IMR-90 (cell line): ENCODE measurements at regions not wholly inside any gene's neighbourhood (a gene's known extent, or its start where the extent isn't known, plus 50 kb on each side); places are given as distances from the start of the nearest gene placed in this dataset.

Experiments
- ATAC-seq: fragments of 200-7000 bp; cut with Tn5 transposase; 2 replicates; pipeline ENCODE4 v1.9.1; 2020; ENCODE audit warnings: low read depth, mild to moderate bottlenecking, moderate library complexity
- BruUV-seq: library from RNA; stranded (reverse); fragments of 400-500 nt; replicated peaks from 2 replicates; lab custom pipeline; 2021; lab: Mats Ljungman, UMichigan
- CTCF ChIA-PET: fragments of 300-600 bp; formaldehyde crosslinking; extraction: SDS; loops from one replicate; lab custom pipeline; 2021; ENCODE audit warnings: antibody characterized with exemption; lab: Yijun Ruan, JAX
- POLR2A ChIA-PET: fragments of 300-600 bp; sonication (Branson Sonifier 250); formaldehyde crosslinking; loops from one replicate; lab custom pipeline; 2022; ENCODE audit warnings: antibody characterized with exemption; ENCODE audit not compliant: unreplicated experiment; lab: Charles Lee
- DNase-seq: peaks from one replicate; pipeline ENCODE4 v3.0.0; 2013
- H2AFZ ChIP-seq: replicated peaks from 2 replicates; pipeline ENCODE3; 2013; ENCODE audit warnings: low read length, mild to moderate bottlenecking; ENCODE audit not compliant: poor library complexity
- H2AK5ac ChIP-seq: 2 replicates; pipeline ENCODE4 v1.6.1; 2013; ENCODE audit warnings: low read depth, low read length, inconsistent platforms
- H2AK9ac ChIP-seq: replicated peaks from 2 replicates; pipeline ENCODE3; 2013; ENCODE audit warnings: mild to moderate bottlenecking, low read depth, low read length, moderate library complexity; ENCODE audit not compliant: poor library complexity
- H2BK120ac ChIP-seq: 2 replicates; pipeline ENCODE4 v1.6.1; 2013; ENCODE audit warnings: low read depth, low read length, inconsistent platforms
- H2BK15ac ChIP-seq: 3 replicates; pipeline ENCODE4 v1.6.1; 2013; ENCODE audit warnings: low read depth, low read length, inconsistent platforms
- H2BK20ac ChIP-seq: 2 replicates; pipeline ENCODE4 v1.6.1; 2013; ENCODE audit warnings: low read depth, mild to moderate bottlenecking, inconsistent platforms, low read length, moderate library complexity
- H2BK5ac ChIP-seq: 2 replicates; pipeline ENCODE4 v1.6.1; 2013; ENCODE audit warnings: mild to moderate bottlenecking, low read depth, low read length, inconsistent platforms; ENCODE audit not compliant: poor library complexity, severe bottlenecking
- H3K14ac ChIP-seq: replicated peaks from 2 replicates; pipeline ENCODE4 v1.6.1; 2013; ENCODE audit warnings: low read depth, low read length, inconsistent platforms
- H3K18ac ChIP-seq: 2 replicates; pipeline ENCODE4 v1.6.1; 2013; ENCODE audit warnings: low read depth, low read length, control low read depth
- H3K23ac ChIP-seq: 2 replicates; pipeline ENCODE4 v1.6.1; 2013; ENCODE audit warnings: low read depth, low read length, inconsistent platforms
- H3K27ac ChIP-seq: 2 replicates; pipeline ENCODE4 v1.5.1; 2013; ENCODE audit warnings: mild to moderate bottlenecking, control low read depth, low read length; ENCODE audit not compliant: insufficient read depth
- H3K27me3 ChIP-seq: 2 replicates; pipeline ENCODE4 v1.6.1; 2013; ENCODE audit warnings: low read length; ENCODE audit not compliant: control insufficient read depth, insufficient read depth
- H3K36me3 ChIP-seq: 2 replicates; pipeline ENCODE4 v1.6.1; 2013; ENCODE audit warnings: low read length, mixed read lengths; ENCODE audit not compliant: control insufficient read depth, insufficient read depth
- H3K4ac ChIP-seq: 2 replicates; pipeline ENCODE4 v1.6.1; 2013; ENCODE audit warnings: low read depth, low read length, inconsistent platforms
- H3K4me1 ChIP-seq: 2 replicates; pipeline ENCODE4 v1.6.1; 2013; ENCODE audit warnings: low read length, mixed read lengths; ENCODE audit not compliant: control insufficient read depth, insufficient read depth
- H3K4me2 ChIP-seq: 2 replicates; pipeline ENCODE4 v1.6.1; 2013; ENCODE audit warnings: low read depth, mild to moderate bottlenecking, control low read depth, low read length, moderate library complexity
- H3K4me3 ChIP-seq: 2 replicates; pipeline ENCODE4 v1.5.1; 2013; ENCODE audit warnings: low read depth, mild to moderate bottlenecking, control low read depth, low read length, moderate library complexity; ENCODE audit not compliant: insufficient read depth
- H3K56ac ChIP-seq: 2 replicates; pipeline ENCODE4 v1.6.1; 2013; ENCODE audit warnings: low read length, inconsistent platforms; ENCODE audit not compliant: insufficient read depth; ENCODE audit errors: extremely low read depth
- H3K79me1 ChIP-seq, 2 experiments: 2 replicates each; pipeline ENCODE4 v1.6.1; 2013; ENCODE audit warnings: low read length in 2 of 2, inconsistent platforms in 1 of 2, low read depth in 1 of 2
- H3K9ac ChIP-seq: 2 replicates; pipeline ENCODE4 v1.6.1; 2013; ENCODE audit warnings: low read depth, low read length, control low read depth
- H3K9me1 ChIP-seq: 2 replicates; pipeline ENCODE4 v1.6.1; 2013; ENCODE audit warnings: low read length, inconsistent platforms; ENCODE audit not compliant: insufficient read depth
- H3K9me3 ChIP-seq: 2 replicates; pipeline ENCODE4 v1.6.1; 2013; ENCODE audit warnings: low read length; ENCODE audit not compliant: control insufficient read depth, insufficient read depth
- H4K20me1 ChIP-seq: 2 replicates; pipeline ENCODE4 v1.6.1; 2013; ENCODE audit warnings: low read length, inconsistent platforms; ENCODE audit not compliant: insufficient read depth
- H4K5ac ChIP-seq: 2 replicates; pipeline ENCODE4 v1.6.1; 2013; ENCODE audit warnings: mild to moderate bottlenecking, low read depth, low read length, control low read depth
- H4K8ac ChIP-seq, 2 experiments: 2 replicates each; pipeline ENCODE4 v1.6.1; 2013; ENCODE audit warnings: low read depth in 2 of 2, low read length in 2 of 2, control low read depth in 1 of 2, inconsistent platforms in 1 of 2
- H4K91ac ChIP-seq: 2 replicates; pipeline ENCODE4 v1.6.1; 2013; ENCODE audit warnings: low read depth, low read length, inconsistent platforms; ENCODE audit not compliant: insufficient read depth
- CEBPB ChIP-seq: IDR thresholded peaks from 2 replicates; pipeline ENCODE4 v1.6.1; 2012; ENCODE audit warnings: low read depth, low read length, improper control_type of control experiment
- MAFK ChIP-seq: IDR thresholded peaks from 2 replicates; pipeline ENCODE4 v1.6.1; 2012; ENCODE audit warnings: low read depth, low read length, improper control_type of control experiment
- POLR2A ChIP-seq: IDR thresholded peaks from 2 replicates; pipeline ENCODE4 v1.6.1; 2012; ENCODE audit warnings: mild to moderate bottlenecking, low read depth, low read length
- RCOR1 ChIP-seq: IDR thresholded peaks from 2 replicates; pipeline ENCODE4 v1.6.1; 2012; ENCODE audit warnings: mild to moderate bottlenecking, low read length, improper control_type of control experiment; ENCODE audit not compliant: insufficient replicate concordance
- WGBS, 2 experiments: methylation state at CpG; one replicate each; pipeline versions ENCODE4 v1.1.5 to v1.1.7; 2013; ENCODE audit warnings: missing lambda C conversion rate in 2 of 2; ENCODE audit not compliant: insufficient read length in 1 of 2; ENCODE audit errors: extremely low coverage in 2 of 2; 5-methylcytosine and 5-hydroxymethylcytosine counted together
- dilution Hi-C: fragments of 300-500 bp; cut with HindIII; formaldehyde crosslinking; loops from one replicate; pipeline ENCODE4 v1.14.3; 2018; ENCODE audit warnings: low sequenced_read_pairs; ENCODE audit not compliant: unreplicated experiment
- in situ Hi-C: fragments of 300-500 bp; cut with MboI; formaldehyde crosslinking; loops from 3 replicates; pipeline ENCODE4 v1.14.3; 2019; ENCODE audit warnings: low sequenced_read_pairs, inconsistent platforms, mixed read lengths
- intact Hi-C: fragments of 100-400 bp; cut with micrococcal nuclease; formaldehyde crosslinking; loops from 2 replicates; pipeline ENCODE4 v1.10.0; 2022
- TF ChIP-seq, protein P1 (sequence below): conservative IDR thresholded peaks from 2 replicates; pipeline ENCODE4 v1.5.1; 2012; ENCODE audit warnings: mild to moderate bottlenecking, low read depth, low read length, improper control_type of control experiment

DNA sequence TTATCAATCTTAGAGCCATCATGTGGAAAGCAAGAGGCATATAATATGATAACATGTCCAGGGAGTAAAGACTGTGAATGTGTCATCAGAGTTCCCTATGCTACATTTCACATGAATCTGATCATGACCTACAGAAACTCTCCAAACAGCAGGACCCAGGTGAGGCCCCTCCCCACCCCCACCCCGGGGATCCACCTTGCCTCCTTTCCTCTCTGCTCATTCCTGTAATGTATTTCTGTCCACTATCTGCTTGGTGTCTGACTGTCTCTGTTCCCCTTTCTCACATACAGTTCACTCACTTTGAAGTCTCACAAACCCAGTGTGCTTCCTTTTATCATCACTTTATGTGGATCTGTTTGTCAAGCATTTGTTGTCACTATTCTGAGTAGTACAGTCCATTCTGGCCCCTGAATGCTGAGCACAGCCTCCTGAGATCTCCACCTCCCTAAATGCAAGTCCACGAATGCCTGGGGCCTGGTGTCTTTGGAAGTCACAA, 76.4 kb upstream of the SMARCA2 start:
- TF ChIP-seq, protein P1, sequence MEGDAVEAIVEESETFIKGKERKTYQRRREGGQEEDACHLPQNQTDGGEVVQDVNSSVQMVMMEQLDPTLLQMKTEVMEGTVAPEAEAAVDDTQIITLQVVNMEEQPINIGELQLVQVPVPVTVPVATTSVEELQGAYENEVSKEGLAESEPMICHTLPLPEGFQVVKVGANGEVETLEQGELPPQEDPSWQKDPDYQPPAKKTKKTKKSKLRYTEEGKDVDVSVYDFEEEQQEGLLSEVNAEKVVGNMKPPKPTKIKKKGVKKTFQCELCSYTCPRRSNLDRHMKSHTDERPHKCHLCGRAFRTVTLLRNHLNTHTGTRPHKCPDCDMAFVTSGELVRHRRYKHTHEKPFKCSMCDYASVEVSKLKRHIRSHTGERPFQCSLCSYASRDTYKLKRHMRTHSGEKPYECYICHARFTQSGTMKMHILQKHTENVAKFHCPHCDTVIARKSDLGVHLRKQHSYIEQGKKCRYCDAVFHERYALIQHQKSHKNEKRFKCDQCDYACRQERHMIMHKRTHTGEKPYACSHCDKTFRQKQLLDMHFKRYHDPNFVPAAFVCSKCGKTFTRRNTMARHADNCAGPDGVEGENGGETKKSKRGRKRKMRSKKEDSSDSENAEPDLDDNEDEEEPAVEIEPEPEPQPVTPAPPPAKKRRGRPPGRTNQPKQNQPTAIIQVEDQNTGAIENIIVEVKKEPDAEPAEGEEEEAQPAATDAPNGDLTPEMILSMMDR: no peak
- TF ChIP-seq POLR2A: no peak
- TF ChIP-seq CEBPB: no peak
- no peak for TF ChIP-seq MAFK
- TF ChIP-seq RCOR1: no peak
- Histone ChIP-seq H4K5ac (no peak overlapping the region), H4K8ac (no peak overlapping the region), H3K14ac (no peak overlapping the region), H3K9me1 (no peaks in the 10 kb centered on the region), H3K27ac (no peak overlapping the region), H3K23ac (no peak overlapping the region), H2AFZ (no peak overlapping the region), H3K9me3 (no peaks in the 10 kb centered on the region), H3K18ac (no peak overlapping the region), H3K4me1 (no peaks in the 10 kb centered on the region), H2AK9ac (no peak overlapping the region), H2BK5ac (no peak overlapping the region), H2BK15ac (no peak overlapping the region), H4K20me1 (no peaks in the 10 kb centered on the region), H3K36me3 (no peaks in the 10 kb centered on the region), H2AK5ac (no peak overlapping the region), H2BK120ac (no peak overlapping the region), H3K9ac (no peak overlapping the region), H3K4me2 (no peak overlapping the region), H3K4ac (no peak overlapping the region), H4K91ac (no peak overlapping the region), H3K27me3 (no peaks in the 10 kb centered on the region), H3K56ac (no peak overlapping the region), H2BK20ac (no peak overlapping the region), H3K4me3 (no peak overlapping the region), H3K79me1 (no peaks in the 10 kb centered on the region)
- POLR2A ChIA-PET: no interaction called here
- DNase-seq (no peak), ATAC-seq (no peak)
- in situ Hi-C loops (no loop called here), intact Hi-C loops (no loop called here), dilution Hi-C loops (no loop called here)
- no CpG with 5 or more reads among the region's 2 CpGs for WGBS, 2 experiments
- CTCF ChIA-PET: no interaction called here
- BruUV-seq: no TSS peak
